ENCODE measurements at regions not wholly inside any gene's neighbourhood (a gene's known extent, or its start where the extent isn't known, plus 50 kb on each side); places are given as distances from the start of the nearest gene placed in this dataset.

- DNase-seq (ENCODE audit: low read depth), result no peak
- no peak overlapping the region for H3K4me3 ChIP-seq (ENCODE audit: low read depth, low read length)
- no peak for TF ChIP-seq CTCF (IDR thresholded peaks at IDR 0.05; ENCODE audit: insufficient read depth, low read depth, low read length, missing control alignments)
These were observed 560.5 kb upstream of the MKI67 start for GRCh38 chr10:128686630-128687278.

DNA sequence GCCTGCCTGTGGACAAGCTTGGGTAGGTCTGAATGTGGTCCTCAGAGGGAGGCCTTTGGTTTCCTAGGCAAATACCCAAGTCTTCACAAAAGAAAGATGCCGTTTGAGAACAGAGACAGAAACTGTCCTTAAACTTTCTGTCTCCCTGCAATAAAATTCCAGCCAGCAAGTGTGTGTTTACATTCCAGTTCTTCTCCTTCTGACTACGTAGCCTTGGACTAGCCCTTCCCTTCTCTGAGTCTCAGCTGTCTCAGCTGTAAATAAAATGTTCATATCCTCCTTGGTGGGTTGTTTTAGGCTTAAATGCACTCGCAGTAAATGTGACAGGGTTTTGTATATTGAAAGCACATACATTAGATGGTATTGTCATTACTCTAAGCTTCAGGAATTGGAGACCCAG, 561.2 kb upstream of the MKI67 start:
- DNase-seq (ENCODE audit: low read depth), result no peak
- no peak overlapping the region for H3K4me3 ChIP-seq (ENCODE audit: low read depth, low read length)
- TF ChIP-seq CTCF (IDR thresholded peaks at IDR 0.05; ENCODE audit: insufficient read depth, low read depth, low read length, missing control alignments), result no peak

- DNase-seq (ENCODE audit: low read depth), result no peak
- TF ChIP-seq CTCF (IDR thresholded peaks at IDR 0.05; ENCODE audit: insufficient read depth, low read depth, low read length, missing control alignments), result no peak
- H3K4me3 ChIP-seq (ENCODE audit: low read depth, low read length), result no peak overlapping the region
These were observed 561.8 kb upstream of the MKI67 start for GRCh38 chr10:128687927-128688549.

DNA sequence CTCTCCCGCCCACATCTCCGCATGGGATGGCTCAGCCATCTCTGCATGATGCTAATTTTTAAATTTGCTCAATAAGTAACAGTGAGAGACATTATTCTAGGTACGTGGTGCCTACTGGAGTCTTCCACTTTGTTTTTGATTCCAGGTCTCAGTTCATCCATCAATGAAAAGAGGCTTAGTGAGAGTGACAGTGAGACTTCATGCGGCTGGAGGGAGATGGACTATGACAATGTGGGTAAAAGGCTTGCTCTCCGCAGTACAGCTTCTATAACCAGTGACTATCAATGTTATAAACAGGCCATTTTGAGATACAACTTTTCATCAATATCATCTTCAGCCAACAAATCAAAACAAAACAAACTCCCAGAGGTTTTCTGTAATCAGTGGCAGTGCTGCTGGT, 563.4 kb upstream of the MKI67 start:
- no peak for TF ChIP-seq CTCF (IDR thresholded peaks at IDR 0.05; ENCODE audit: insufficient read depth, low read depth, low read length, missing control alignments)
- no peak overlapping the region for H3K4me3 ChIP-seq (ENCODE audit: low read depth, low read length)
- no peak for DNase-seq (ENCODE audit: low read depth)

DNA sequence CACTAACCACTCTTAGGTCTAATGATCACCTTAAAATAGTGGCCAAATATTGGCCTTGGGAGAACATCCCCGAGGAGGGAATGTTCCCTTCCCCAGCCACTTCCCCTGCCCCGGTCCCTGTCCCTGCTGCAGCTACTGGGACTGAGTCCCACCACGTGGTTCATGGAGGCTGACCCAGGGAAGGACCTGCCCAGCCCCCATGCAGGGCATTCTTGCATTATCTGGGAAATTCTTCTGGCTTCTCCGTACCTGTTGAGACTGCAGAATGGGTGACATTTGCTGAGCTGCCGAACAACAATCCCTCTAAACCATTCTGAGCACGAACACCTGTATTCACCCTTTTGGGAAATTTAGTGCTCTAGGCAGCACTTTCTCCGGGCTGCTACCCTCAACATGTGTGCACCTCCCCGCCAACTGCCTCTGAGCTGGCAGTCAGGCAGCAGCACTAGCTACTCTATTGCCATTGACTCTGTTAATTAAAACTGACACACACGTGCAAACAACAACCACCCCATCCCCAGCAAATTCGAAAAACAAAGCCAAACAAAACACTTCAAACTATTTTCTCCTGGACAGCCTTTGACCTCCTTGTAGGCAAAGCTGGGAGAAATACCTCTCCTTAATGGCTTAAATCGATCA, 567.4 kb upstream of the MKI67 start:
- no peak for DNase-seq (ENCODE audit: low read depth)
- no peak overlapping the region for H3K4me3 ChIP-seq (ENCODE audit: low read depth, low read length)
- TF ChIP-seq CTCF (IDR thresholded peaks at IDR 0.05; ENCODE audit: insufficient read depth, low read depth, low read length, missing control alignments), result no peak

- no peak overlapping the region for H3K4me3 ChIP-seq (ENCODE audit: low read depth, low read length)
- no peak for TF ChIP-seq CTCF (IDR thresholded peaks at IDR 0.05; ENCODE audit: insufficient read depth, low read depth, low read length, missing control alignments)
- DNase-seq (ENCODE audit: low read depth), result no peak
These were observed 568.1 kb upstream of the MKI67 start for GRCh38 chr10:128694168-128694850.

All from GM12865 (cell line).